A549 (cell line): ENCODE measurements at regions not wholly inside any gene's neighbourhood (a gene's known extent, or its start where the extent isn't known, plus 50 kb on each side); places are given as distances from the start of the nearest gene placed in this dataset.

Experiments
- ATAC-seq, 2 experiments: fragments of 200-7000 bp in 1 of 2; fragments of >200 bp in 1 of 2; cut with Nextera tagmentation in 1 of 2; cut with Tn5 transposase in 1 of 2; 3 replicates each; pipeline versions ENCODE4 v1.8.0 to v1.9.1; 2018 to 2020; ENCODE audit warnings: mild to moderate bottlenecking in 1 of 2, moderate library complexity in 1 of 2
- CTCF ChIA-PET: fragments of 300-600 bp; sonication (Branson Sonifier 250); formaldehyde crosslinking; extraction: SDS; loops from one replicate; lab custom pipeline; 2021; ENCODE audit warnings: antibody characterized with exemption, inconsistent platforms; lab: Yijun Ruan, JAX
- POLR2A ChIA-PET: fragments of 350-600 bp; formaldehyde crosslinking; extraction: SDS; loops from one replicate; lab custom pipeline; 2021; ENCODE audit warnings: antibody characterized with exemption, inconsistent platforms; lab: Yijun Ruan, JAX
- DNase-seq, 2 experiments: peaks; one replicate each; pipeline versions ENCODE4 v3.0.0 to v3.0.0-alpha.2; 2011 to 2016; ENCODE audit warnings: low read depth in 1 of 2, low spot score in 1 of 2
- FAIRE-seq: peaks from 2 replicates; lab custom pipeline; 2011; peaks lifted over from hg19 to GRCh38; lab: Jason Lieb, UNC
- H3K27ac ChIP-seq, 2 experiments: fragments of >200 bp; sonication (Bioruptor Twin); formaldehyde crosslinking; 3 replicates each; pipeline ENCODE4 v1.5.1; 2016 to 2017
- H3K4me1 ChIP-seq: fragments of >200 bp; sonication (Bioruptor Twin); formaldehyde crosslinking; 3 replicates; pipeline ENCODE4 v1.6.1; 2016
- H3K4me2 ChIP-seq: fragments of >200 bp; sonication (Bioruptor Twin); formaldehyde crosslinking; 3 replicates; pipeline ENCODE4 v1.6.1; 2016
- H3K4me3 ChIP-seq: fragments of >200 bp; sonication (Bioruptor Twin); formaldehyde crosslinking; 3 replicates; pipeline ENCODE4 v1.5.1; 2016
- H3K9me3 ChIP-seq: fragments of >200 bp; sonication (Bioruptor Twin); formaldehyde crosslinking; 3 replicates; pipeline ENCODE4 v1.6.1; 2016
- BHLHE40 ChIP-seq: IDR thresholded peaks from 2 replicates; pipeline ENCODE4 v1.6.1; 2012; ENCODE audit warnings: low read depth, low read length, inconsistent platforms
- CBX2 ChIP-seq: fragments of 200-600 bp; sonication (generic); IDR thresholded peaks from 2 replicates; pipeline ENCODE4 v1.6.1; 2016; ENCODE audit warnings: low read depth, mild to moderate bottlenecking, borderline replicate concordance
- CEBPB ChIP-seq, 2 experiments: fragments of >200 bp in 1 of 2; sonication (Bioruptor Twin) in 1 of 2; formaldehyde crosslinking in 1 of 2; IDR thresholded peaks; 2 replicates each; pipeline ENCODE4 v1.6.1; 2012 to 2016
- CTCF ChIP-seq: fragments of >200 bp; sonication (Bioruptor Twin); formaldehyde crosslinking; IDR thresholded peaks from 3 replicates; pipeline ENCODE4 v1.5.1; 2016
- ELK1 ChIP-seq: fragments of 150-350 bp; IDR thresholded peaks from 2 replicates; pipeline ENCODE4 v1.6.1; 2014; ENCODE audit warnings: low read depth, mild to moderate bottlenecking, low read length
- FOSL2 ChIP-seq, 2 experiments: fragments of 450-650 bp in 1 of 2; fragments of >200 bp in 1 of 2; sonication (Bioruptor Twin) in 1 of 2; formaldehyde crosslinking; IDR thresholded peaks; 2 replicates each; pipeline versions ENCODE4 v1.5.0 to v1.6.1; 2016 to 2020; ENCODE audit warnings: mild to moderate bottlenecking in 1 of 2, moderate library complexity in 1 of 2
- FOXS1 ChIP-seq: fragments of 250-450 bp; sonication (Bioruptor Pico); IDR thresholded peaks from 2 replicates; pipeline ENCODE4 v1.5.0; 2020; ENCODE audit warnings: mild to moderate bottlenecking, moderate library complexity
- HES2 ChIP-seq: fragments of >200 bp; sonication (Bioruptor Twin); formaldehyde crosslinking; IDR thresholded peaks from 2 replicates; pipeline ENCODE4 v1.6.1; 2016
- HEYL ChIP-seq: fragments of 250-450 bp; sonication (Bioruptor Pico); IDR thresholded peaks from 2 replicates; pipeline ENCODE4 v1.8.0; 2021; ENCODE audit warnings: mild to moderate bottlenecking, moderate library complexity
- HMGXB4 ChIP-seq: fragments of 250-450 bp; sonication (Bioruptor Pico); IDR thresholded peaks from 2 replicates; pipeline ENCODE4 v1.5.0; 2021; ENCODE audit warnings: mild to moderate bottlenecking, moderate library complexity, borderline replicate concordance
- JUN ChIP-seq, 2 experiments: fragments of >200 bp; sonication (Bioruptor Twin); formaldehyde crosslinking; IDR thresholded peaks; 2 replicates in 1 of 2; 3 replicates in 1 of 2; pipeline ENCODE4 v1.6.1; 2016 to 2017
- JUNB ChIP-seq: fragments of >200 bp; sonication (Bioruptor Twin); formaldehyde crosslinking; IDR thresholded peaks from 2 replicates; pipeline ENCODE4 v1.6.1; 2016
- MAFK ChIP-seq: fragments of 450-650 bp; IDR thresholded peaks from 2 replicates; pipeline ENCODE4 v1.6.1; 2014; ENCODE audit not compliant: partially characterized antibody
- PBX3 ChIP-seq: IDR thresholded peaks from 2 replicates; pipeline ENCODE4 v1.6.1; 2012
- PHF8 ChIP-seq: fragments of 200-600 bp; sonication (generic); IDR thresholded peaks from 2 replicates; pipeline ENCODE4 v1.6.1; 2016; ENCODE audit warnings: low read depth, mild to moderate bottlenecking, antibody characterized with exemption, moderate library complexity, borderline replicate concordance
- POLR2AphosphoS2 ChIP-seq: conservative IDR thresholded peaks from 2 replicates; pipeline ENCODE4 v1.6.1; 2012; ENCODE audit warnings: low read length, improper control_type of control experiment, inconsistent platforms
- RAD21 ChIP-seq, 2 experiments: fragments of >200 bp in 1 of 2; sonication (Bioruptor Twin) in 1 of 2; formaldehyde crosslinking in 1 of 2; IDR thresholded peaks in 1 of 2; conservative IDR thresholded peaks in 1 of 2; 2 replicates in 1 of 2; 3 replicates in 1 of 2; pipeline ENCODE4 v1.6.1; 2012 to 2018; ENCODE audit warnings: inconsistent platforms in 1 of 2
- RARB ChIP-seq: fragments of 250-450 bp; sonication (Bioruptor Pico); IDR thresholded peaks from 2 replicates; pipeline ENCODE4 v1.8.0; 2021; ENCODE audit warnings: mild to moderate bottlenecking, moderate library complexity
- RNF2 ChIP-seq: fragments of 200-600 bp; sonication (generic); IDR thresholded peaks from 2 replicates; pipeline ENCODE4 v1.6.1; 2016; ENCODE audit warnings: low read depth, mild to moderate bottlenecking, antibody characterized with exemption, moderate library complexity, borderline replicate concordance
- SMC3 ChIP-seq: fragments of >200 bp; sonication (Bioruptor Twin); formaldehyde crosslinking; IDR thresholded peaks from 3 replicates; pipeline ENCODE4 v1.6.1; 2018; ENCODE audit warnings: inconsistent platforms
- SREBF2 ChIP-seq: fragments of 450-650 bp; IDR thresholded peaks from 2 replicates; pipeline ENCODE4 v1.6.1; 2014; ENCODE audit warnings: mild to moderate bottlenecking, moderate library complexity
- TFCP2L1 ChIP-seq: fragments of 250-450 bp; sonication (Bioruptor Pico); IDR thresholded peaks from 2 replicates; pipeline ENCODE4 v1.5.0; 2021; ENCODE audit warnings: mild to moderate bottlenecking
- ZSCAN20 ChIP-seq: fragments of 250-450 bp; sonication (Bioruptor Pico); IDR thresholded peaks from 2 replicates; pipeline ENCODE4 v1.8.0; 2022; ENCODE audit warnings: mild to moderate bottlenecking, moderate library complexity
- WGBS: methylation state at CpG from one replicate; pipeline ENCODE4 v1.1.6; 2017; ENCODE audit errors: missing lambda C conversion rate; 5-methylcytosine and 5-hydroxymethylcytosine counted together

GRCh38 chr1:214123061-214123784 lies 135.4 kb downstream of the PROX1 start:
- 0 out of 3 replicates have a peak, but pooled peaks cover 4% of the 10 kb centered on the region for H3K4me1 ChIP-seq
- FAIRE-seq (peak; percentile 7), ATAC-seq (peak; percentile 95 to 99)
- CTCF ChIA-PET = interaction anchor here (0.6 to 3.9 kb wide), 44 partner anchors 8 to 1004 kb away, joined by 3 to 24 read pairs (median 4); no protein-coding TSS in a partner anchor
- WGBS = 4% methylated on average over 7 of the region's 7 CpGs
- no peak overlapping the region for H3K27ac ChIP-seq
- TF ChIP-seq RARB (CRISPR knock-in tag) (no peak), ELK1 (no peak), FOSL2 (IDR thresholded peaks at IDR 0.05) (no peak), FOSL2 (CRISPR knock-in tag; IDR thresholded peaks at IDR 0.05) (peak; percentile 40; the same call in 1 of the 2 replicates), CEBPB (IDR thresholded peaks at IDR 0.05) (no peak), CBX2 (no peak), HEYL (CRISPR knock-in tag) (no peak), HMGXB4 (CRISPR knock-in tag) (no peak), SMC3 (peak; percentile 87), CTCF (peak; percentile 69), FOXS1 (CRISPR knock-in tag) (no peak), POLR2AphosphoS2 (no peak), PHF8 (no peak), HES2 (no peak), RAD21 (conservative IDR thresholded peaks at IDR 0.05 in 1 of 2, IDR thresholded peaks at IDR 0.05 in 1 of 2) (peak; percentile 88 to 91), TFCP2L1 (CRISPR knock-in tag) (no peak), MAFK (peak; percentile 99), SREBF2 (no peak)
- TF ChIP-seq, all 56 proteins: peak for 5
- peak overlapping the region; percentile 28 for H3K4me2 ChIP-seq
- 0 out of 3 replicates have a peak, but pooled peaks cover 3% of the 10 kb centered on the region for H3K9me3 ChIP-seq
- POLR2A ChIA-PET = no interaction called here
- peak; percentile 72 to 78 for DNase-seq
- H3K4me3 ChIP-seq = no peak overlapping the region

GRCh38 chr1:214124281-214124805 lies 136.6 kb downstream of the PROX1 start:
- DNase-seq (no peak), FAIRE-seq (no peak), ATAC-seq (no peak)
- H3K4me2 ChIP-seq = no peak overlapping the region
- H3K4me1 ChIP-seq = 0 out of 3 replicates have a peak, but pooled peaks cover 4% of the 10 kb centered on the region
- POLR2A ChIA-PET = no interaction called here
- TF ChIP-seq BHLHE40 = no peak
- no peak for TF ChIP-seq POLR2AphosphoS2
- no peak for TF ChIP-seq JUN (IDR thresholded peaks at IDR 0.05)
- no peak for TF ChIP-seq CTCF
- no peak for TF ChIP-seq ZSCAN20 (CRISPR knock-in tag)
- TF ChIP-seq JUNB = no peak
- no peak for TF ChIP-seq RNF2
- TF ChIP-seq RARB (CRISPR knock-in tag) = no peak
- no peak for TF ChIP-seq PBX3
- H3K4me3 ChIP-seq = no peak overlapping the region
- no peak overlapping the region for H3K27ac ChIP-seq
- no peaks in the 10 kb centered on the region for H3K9me3 ChIP-seq
- CTCF ChIA-PET = interaction anchor here (1.1 to 3.9 kb wide), 4 partner anchors 16 to 751 kb away, joined by 3 to 24 read pairs (median 12); no protein-coding TSS in a partner anchor
- WGBS = 80% methylated on average over 7 of the region's 7 CpGs
